HG03354 (cell line): ENCODE measurements at regions not wholly inside any gene's neighbourhood (a gene's known extent, or its start where the extent isn't known, plus 50 kb on each side); places are given as distances from the start of the nearest gene placed in this dataset.
"Not testable (repeated sequence)": the region's sequence is repeated elsewhere in the genome, so short reads cannot be mapped to it uniquely, and the experiment has no call there.

Source experiments
- ATAC-seq: cut with Tn5 transposase; IDR thresholded peaks from one replicate; pipeline ENCODE4 v1.9.1; 2021; ENCODE audit warnings: mild to moderate bottlenecking; ENCODE audit not compliant: unreplicated experiment, poor library complexity, severe bottlenecking

DNA sequence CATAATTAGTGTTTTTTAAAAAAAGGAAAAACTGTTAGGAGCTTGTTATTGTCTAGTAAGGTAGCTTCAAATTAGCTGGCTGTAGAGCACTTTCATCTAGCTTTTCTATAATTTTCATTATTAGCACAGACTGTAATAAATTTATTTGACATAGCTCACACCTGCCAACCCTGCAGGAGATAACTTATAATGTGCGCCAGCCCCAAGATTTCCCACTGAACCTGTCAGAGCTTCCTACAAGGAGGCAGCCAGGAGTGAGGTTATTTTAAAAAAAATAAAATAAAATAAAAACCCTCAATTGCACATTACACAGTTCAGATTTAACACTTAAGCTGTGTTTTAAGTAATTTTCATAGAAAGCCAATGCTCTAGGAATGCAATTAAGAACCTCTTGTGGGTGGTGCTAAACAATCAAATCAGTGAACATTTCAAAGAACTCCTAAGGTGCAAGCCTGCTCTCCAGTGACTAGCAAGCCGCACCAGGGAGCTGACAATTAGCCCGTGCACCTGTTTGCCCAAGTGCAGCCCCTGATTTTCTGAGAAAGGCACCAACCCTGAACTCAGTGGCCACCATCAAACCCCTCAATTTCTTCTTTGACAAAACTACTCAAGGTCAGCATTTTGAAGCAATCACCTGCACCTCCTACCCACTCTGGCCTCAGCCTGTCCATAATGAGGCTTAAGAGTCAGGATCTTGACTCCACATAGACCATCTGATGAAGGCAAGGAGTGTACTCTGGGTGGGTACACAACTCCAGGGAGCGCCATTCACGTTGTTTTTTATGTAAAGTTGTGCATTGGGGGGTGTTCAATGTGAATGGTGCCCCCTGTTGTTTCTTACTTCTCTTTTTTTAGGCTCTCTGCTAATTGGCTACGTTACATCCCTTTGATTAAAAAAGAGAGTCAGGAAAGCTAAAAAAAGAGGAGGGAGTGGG lies 385.3 kb upstream of the WWC1 start:
- ATAC-seq = no peak

GRCh38 chr5:167908606-167909005 lies 382.8 kb upstream of the WWC1 start:
- no peak for ATAC-seq

DNA sequence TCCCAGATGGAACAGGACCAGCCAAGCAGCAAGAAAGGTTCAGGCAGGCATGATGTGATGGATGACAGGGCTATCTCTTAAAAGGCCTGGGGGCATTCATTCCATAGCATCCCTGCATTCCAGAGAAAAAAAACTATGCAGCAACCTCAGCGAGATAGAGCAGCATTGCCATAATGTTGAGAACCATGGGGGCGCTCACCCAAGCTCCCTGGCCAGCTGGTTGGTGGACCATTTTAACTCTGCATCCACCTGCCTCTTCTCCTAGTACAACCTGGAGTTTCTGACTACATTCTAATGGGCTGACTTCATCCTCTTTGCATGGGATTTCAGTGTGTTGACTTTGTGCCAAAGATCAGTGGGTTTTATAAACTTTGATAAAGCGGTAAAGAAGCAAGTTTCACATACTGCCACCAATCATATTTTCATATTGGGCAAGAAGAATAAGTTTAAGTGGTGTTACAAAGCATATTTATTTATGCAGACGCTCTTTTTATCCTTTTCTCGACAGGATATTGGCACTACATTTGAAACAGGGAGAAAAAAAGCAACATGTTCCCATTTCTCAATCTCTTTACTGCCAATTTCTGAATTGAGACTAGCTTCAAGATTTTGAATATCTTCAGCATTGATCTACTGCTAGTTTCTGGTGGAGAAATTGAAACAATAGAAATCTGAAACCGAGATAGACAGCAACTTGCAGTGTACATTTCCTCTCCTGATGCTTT lies 378.3 kb upstream of the WWC1 start:
- ATAC-seq = no peak

DNA sequence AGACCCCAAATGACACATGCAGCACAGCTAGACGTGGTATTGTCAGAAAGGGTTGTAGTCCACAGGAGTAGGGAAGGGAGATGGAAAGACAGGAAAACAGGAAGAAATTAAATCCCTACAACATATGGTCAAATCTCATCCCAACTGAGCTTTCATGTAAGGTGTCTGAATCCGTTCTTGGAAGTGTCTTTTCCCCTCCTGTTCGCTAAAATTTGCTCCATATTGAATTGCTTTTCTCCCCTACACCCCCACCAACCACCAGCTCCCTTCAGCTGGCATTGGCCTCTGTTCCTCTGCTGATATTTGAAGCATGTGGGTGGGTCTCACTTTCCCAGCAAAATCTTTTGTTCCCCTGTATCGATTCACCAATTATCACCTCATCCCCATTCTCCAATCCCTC lies 376.2 kb upstream of the WWC1 start:
- no peak for ATAC-seq

- ATAC-seq = no peak
These were observed 375.2 kb upstream of the WWC1 start for GRCh38 chr5:167916261-167916691.

DNA sequence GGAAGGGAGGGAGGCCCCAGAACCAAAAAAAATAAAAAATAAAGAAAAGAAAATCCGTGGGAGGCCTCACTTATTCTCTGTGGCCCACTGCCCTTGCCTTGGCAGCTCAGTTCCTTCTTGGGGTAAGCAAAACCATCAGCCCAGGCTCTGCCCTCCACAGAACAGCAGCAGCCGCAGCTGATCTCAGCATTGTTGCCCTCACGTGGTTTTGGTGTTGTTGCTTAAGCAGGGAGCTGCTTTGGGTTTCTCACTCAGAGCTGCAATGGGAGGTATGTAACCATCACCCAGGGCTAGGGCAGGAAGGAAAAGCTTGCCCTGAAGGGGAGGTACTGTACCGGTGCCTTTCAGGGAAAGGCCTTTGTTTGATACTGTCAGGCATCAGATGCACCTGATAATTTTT lies 374.7 kb upstream of the WWC1 start:
- ATAC-seq = no peak

- no peak for ATAC-seq
These were observed 373.1 kb upstream of the WWC1 start for GRCh38 chr5:167918184-167918812.

DNA sequence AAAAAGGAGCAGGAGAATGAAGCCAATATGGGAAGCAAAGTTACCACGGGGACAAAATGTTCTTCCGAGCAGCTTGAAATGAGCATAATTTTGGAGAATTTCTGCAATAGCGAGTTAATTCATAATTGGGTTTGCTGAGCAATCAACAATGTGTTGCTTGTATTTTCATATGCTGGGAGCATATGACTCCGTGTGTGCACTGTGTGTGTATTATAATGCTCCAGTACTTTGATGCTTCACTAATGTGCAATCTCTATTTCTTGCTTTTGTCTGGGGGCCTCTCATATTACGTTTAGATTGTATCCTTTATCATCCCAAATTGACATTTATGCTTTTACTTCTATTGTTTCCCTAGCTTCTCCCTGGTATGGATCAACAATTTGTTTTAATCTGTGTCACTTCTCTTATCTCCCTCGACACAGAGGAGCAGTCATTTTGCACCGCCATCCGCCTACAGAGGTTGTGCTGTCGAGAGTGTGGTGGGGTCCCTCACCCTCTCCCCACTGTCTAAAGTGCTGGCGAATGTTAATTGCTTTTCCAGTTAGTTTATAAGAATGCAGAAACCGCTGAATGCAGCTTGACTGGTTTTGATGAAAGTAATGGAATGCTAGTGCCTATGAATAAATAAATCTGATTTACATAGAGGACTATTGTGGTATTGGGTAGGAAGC lies 372.5 kb upstream of the WWC1 start:
- ATAC-seq = no peak

GRCh38 chr5:167920589-167920988 lies 370.9 kb upstream of the WWC1 start:
- ATAC-seq = no peak

- ATAC-seq = no peak
These were observed 369.6 kb upstream of the WWC1 start for GRCh38 chr5:167921796-167922195.

DNA sequence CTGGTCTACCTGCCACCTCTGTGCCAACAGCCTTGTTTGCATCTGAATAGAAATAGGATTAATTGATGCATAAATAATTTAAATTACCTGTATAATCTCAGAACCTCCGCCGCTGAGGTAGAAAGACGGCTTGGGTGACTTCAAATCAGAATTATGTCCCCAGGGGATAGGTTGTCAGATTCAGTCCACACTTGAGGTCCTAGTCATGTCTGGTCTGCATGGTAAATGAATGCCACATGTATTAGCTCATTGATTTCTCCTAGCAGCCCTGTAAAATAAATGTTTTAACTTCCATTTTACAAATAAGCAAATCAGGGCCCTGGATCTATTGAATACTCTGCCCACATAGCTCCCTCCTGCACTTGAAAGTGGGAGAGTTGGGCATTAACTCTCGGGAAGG lies 368.0 kb upstream of the WWC1 start:
- no peak for ATAC-seq

DNA sequence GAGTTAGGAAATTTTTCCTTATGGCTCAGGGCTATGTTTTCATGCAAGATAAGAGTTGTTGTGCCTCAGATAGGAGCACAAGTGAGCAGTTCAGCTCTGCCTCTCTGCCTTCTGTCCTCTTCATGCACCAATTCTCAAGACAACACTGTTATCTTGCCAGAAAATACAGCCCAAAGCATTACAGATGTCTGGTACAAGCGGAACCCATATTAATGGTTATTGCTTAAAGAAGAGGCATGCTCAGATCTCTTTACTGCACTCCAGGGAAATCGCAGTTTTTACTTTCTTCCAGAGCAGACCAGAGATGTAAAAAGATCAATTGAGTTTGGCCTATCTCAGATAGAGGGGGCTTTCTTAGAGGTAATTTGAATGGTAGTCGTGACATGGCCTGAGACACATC lies 361.6 kb upstream of the WWC1 start:
- no peak for ATAC-seq

- no peak for ATAC-seq
These were observed 356.9 kb upstream of the WWC1 start for GRCh38 chr5:167934551-167934971.

DNA sequence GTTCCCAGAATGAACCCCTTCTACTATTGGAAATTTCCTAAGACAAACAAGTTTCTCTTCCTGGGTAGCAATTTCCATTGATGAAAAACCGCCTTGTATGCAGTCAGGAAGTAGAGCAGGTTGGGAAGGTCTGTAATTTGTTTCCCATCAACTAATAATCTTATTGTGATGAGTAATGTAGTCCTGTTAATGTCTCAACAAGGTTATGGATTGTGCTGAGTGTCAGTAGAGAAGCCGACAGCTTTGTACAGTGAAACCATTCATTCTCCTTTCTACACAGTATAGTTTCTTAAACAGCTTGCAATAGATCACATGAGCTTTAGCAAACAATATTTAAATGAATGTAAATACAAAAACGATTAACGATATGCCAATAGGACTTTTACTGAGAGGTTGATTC lies 355.4 kb upstream of the WWC1 start:
- ATAC-seq = no peak

DNA sequence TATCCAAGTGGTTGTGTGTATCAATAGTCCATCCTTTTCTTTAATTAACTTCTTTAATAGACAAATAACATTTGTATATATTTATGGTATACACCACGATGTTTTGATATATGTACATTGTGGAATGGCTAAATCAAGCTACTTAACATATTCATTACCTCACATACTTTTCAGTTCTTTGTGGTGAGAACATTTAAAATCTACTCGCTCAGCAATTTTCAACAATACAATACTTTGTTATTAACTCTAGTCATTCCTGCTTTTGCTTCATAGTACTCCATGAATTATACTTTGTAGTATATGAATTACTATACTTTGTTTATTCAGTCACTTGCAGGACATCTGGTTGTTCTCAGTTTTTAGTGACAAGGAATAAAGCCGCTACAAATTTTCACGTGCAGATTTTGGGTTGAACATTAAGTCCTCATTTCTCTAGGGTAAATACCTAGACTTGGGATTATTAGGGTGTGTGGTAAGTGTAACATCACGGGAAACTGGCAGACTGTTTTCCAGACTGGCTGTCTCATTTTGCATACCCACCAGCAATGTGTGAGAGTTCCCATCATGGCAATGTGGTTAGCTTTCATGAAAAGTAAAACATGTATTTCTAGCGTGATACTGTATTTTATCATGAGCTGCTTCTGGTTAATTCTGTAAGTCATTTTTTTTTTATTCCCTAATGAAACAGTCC lies 354.4 kb upstream of the WWC1 start:
- no peak for ATAC-seq

DNA sequence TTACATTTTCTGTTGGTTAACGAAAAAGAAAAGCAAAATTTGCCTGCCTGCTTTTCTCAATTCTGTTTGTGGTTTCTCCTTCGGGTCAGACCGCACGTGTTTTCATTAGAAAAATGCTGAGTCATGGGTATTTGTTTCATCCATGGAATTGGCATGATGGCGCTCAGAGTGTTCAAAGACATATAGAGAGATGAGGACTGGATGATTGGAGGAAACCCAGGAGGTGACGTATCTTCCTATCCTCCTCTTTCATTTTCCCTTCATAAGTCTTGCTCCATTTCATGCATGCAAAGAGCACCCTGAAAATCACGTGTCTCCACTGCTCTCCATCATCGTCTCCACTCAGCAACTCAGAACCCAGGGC lies 353.8 kb upstream of the WWC1 start:
- ATAC-seq = no peak

- ATAC-seq = no peak
These were observed 351.8 kb upstream of the WWC1 start for GRCh38 chr5:167939686-167940085.

DNA sequence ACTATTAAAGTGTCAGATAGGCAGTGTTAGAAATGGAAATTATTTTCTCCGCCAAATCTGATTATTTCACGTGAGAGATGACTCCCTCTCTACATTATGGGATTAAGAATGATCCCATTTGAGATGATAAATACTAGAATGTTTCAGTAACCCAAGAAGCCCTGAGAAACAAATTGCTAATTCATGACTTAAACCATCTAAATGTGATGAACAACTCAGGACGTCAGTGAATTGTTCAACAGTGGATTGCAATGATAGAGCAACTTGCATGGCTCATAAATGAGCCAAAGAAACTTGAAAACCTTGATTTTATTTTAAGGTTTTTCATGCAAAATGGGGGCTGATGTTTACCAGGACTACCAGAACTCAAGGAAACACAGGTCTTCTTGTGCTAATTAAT lies 350.5 kb upstream of the WWC1 start:
- no peak for ATAC-seq

GRCh38 chr5:167941556-167941955 lies 349.9 kb upstream of the WWC1 start:
- ATAC-seq = not testable (repeated sequence)

- no peak for ATAC-seq
These were observed 348.1 kb upstream of the WWC1 start for GRCh38 chr5:167943343-167943742.
